Peyer's patch (tissue), 4 donors: ENCODE measurements at regions not wholly inside any gene's neighbourhood (a gene's known extent, or its start where the extent isn't known, plus 50 kb on each side); places are given as distances from the start of the nearest gene placed in this dataset.

ENCODE experiments used
- DNase-seq, 3 donors: peaks; one replicate each; pipeline ENCODE4 v3.0.0-alpha.2; 2017 to 2019
- H3K27ac ChIP-seq, 4 donors: fragments of 200-600 bp; sonication (generic); one replicate each; pipeline ENCODE4 v1.5.1; 2016 to 2019
- H3K27me3 ChIP-seq, 2 donors: fragments of 200-600 bp; sonication (generic); one replicate each; pipeline ENCODE4 v1.5.1; 2019
- H3K36me3 ChIP-seq, 3 donors: fragments of 200-600 bp; sonication (generic); one replicate each; pipeline ENCODE4 v1.5.1; 2016 to 2019
- H3K4me1 ChIP-seq, 4 donors: fragments of 200-600 bp; sonication (generic); one replicate each; pipeline ENCODE4 v1.5.1; 2016 to 2019
- H3K4me3 ChIP-seq, 4 donors: fragments of 200-600 bp; sonication (generic); 1 replicate in 3 of 4; 2 replicates in 1 of 4; pipeline ENCODE4 v1.5.1; 2016 to 2019; ENCODE audit warnings: mild to moderate bottlenecking in 1 of 4
- H3K9me3 ChIP-seq, 4 donors: fragments of 200-600 bp; sonication (generic); one replicate each; pipeline ENCODE4 v1.5.1; 2016 to 2019; ENCODE audit warnings: mild to moderate bottlenecking in 1 of 4
- POLR2A ChIP-seq, 2 donors: fragments of 450-650 bp; IDR thresholded peaks; one replicate each; pipeline ENCODE4 v1.5.1; 2017; ENCODE audit warnings: antibody characterized with exemption in 2 of 2, mild to moderate bottlenecking in 2 of 2, moderate library complexity in 2 of 2
- TF ChIP-seq, protein P1 (sequence below), 6 experiments: fragments of 450-650 bp in 4 of 6; fragments of 200-600 bp in 2 of 6; sonication (generic) in 1 of 6; IDR thresholded peaks; one replicate each; pipeline ENCODE4 v1.5.1; 2017 to 2019; ENCODE audit warnings: antibody characterized with exemption in 6 of 6, mild to moderate bottlenecking in 3 of 6, moderate library complexity in 1 of 6

- H3K4me1 ChIP-seq = no peaks in the 10 kb centered on the region
- H3K9me3 ChIP-seq = no peaks in the 10 kb centered on the region
- DNase-seq = no peak
- H3K4me3 ChIP-seq = no peak overlapping the region
- H3K27ac ChIP-seq = no peak overlapping the region
- TF ChIP-seq, protein P1, sequence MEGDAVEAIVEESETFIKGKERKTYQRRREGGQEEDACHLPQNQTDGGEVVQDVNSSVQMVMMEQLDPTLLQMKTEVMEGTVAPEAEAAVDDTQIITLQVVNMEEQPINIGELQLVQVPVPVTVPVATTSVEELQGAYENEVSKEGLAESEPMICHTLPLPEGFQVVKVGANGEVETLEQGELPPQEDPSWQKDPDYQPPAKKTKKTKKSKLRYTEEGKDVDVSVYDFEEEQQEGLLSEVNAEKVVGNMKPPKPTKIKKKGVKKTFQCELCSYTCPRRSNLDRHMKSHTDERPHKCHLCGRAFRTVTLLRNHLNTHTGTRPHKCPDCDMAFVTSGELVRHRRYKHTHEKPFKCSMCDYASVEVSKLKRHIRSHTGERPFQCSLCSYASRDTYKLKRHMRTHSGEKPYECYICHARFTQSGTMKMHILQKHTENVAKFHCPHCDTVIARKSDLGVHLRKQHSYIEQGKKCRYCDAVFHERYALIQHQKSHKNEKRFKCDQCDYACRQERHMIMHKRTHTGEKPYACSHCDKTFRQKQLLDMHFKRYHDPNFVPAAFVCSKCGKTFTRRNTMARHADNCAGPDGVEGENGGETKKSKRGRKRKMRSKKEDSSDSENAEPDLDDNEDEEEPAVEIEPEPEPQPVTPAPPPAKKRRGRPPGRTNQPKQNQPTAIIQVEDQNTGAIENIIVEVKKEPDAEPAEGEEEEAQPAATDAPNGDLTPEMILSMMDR (IDR thresholded peaks at IDR 0.05) = no peak
- TF ChIP-seq POLR2A (IDR thresholded peaks at IDR 0.05) = no peak
- H3K36me3 ChIP-seq = no peaks in the 10 kb centered on the region
- peaks cover 0 to 6% of the 10 kb centered on the region in 2 donors for H3K27me3 ChIP-seq
Measured at GRCh38 chr11:43556612-43557375, 123.7 kb upstream of the HSD17B12 start.

GRCh38 chr11:43557553-43558110 lies 122.9 kb upstream of the HSD17B12 start:
- Histone ChIP-seq H3K9me3 (no peaks in the 10 kb centered on the region), H3K36me3 (no peaks in the 10 kb centered on the region), H3K4me3 (no peak overlapping the region), H3K27ac (no peak overlapping the region), H3K27me3 (peaks cover 0 to 6% of the 10 kb centered on the region in 2 donors), H3K4me1 (no peaks in the 10 kb centered on the region)
- TF ChIP-seq POLR2A (IDR thresholded peaks at IDR 0.05) = no peak
- TF ChIP-seq, protein P1 (IDR thresholded peaks at IDR 0.05) = peak in 2 of 6 experiments; percentile 13 to 19
- DNase-seq = no peak

DNA sequence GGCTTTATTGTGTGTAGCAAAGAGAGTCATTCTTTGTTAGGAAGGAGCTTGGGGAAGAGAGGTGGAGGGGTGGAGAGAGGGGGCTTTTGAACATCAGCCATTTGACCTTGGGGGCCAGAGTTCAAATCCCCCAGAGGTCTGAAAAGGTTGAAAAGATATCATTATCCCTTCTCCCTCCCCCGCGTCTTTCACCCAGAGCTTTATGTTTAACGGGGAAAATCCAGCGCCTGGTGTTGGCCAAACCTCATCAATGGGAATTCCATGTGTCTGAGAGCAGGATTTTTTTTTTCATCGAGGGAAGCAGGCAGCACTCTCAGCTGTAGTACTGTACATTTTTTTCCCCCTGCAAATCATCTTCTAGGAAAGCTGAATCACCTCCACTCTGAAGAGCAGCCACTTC lies 122.4 kb upstream of the HSD17B12 start:
- Histone ChIP-seq H3K27me3 (peaks cover 0 to 6% of the 10 kb centered on the region in 2 donors), H3K27ac (no peak overlapping the region), H3K36me3 (no peaks in the 10 kb centered on the region), H3K4me3 (no peak overlapping the region), H3K9me3 (no peaks in the 10 kb centered on the region), H3K4me1 (no peaks in the 10 kb centered on the region)
- TF ChIP-seq, protein P1 (IDR thresholded peaks at IDR 0.05) = no peak
- TF ChIP-seq POLR2A (IDR thresholded peaks at IDR 0.05) = no peak
- no peak for DNase-seq

GRCh38 chr11:43558556-43559127 lies 121.9 kb upstream of the HSD17B12 start:
- Histone ChIP-seq H3K27ac (no peak overlapping the region), H3K9me3 (no peaks in the 10 kb centered on the region), H3K4me3 (no peak overlapping the region), H3K27me3 (peaks cover 0 to 6% of the 10 kb centered on the region in 2 donors), H3K4me1 (no peaks in the 10 kb centered on the region), H3K36me3 (no peaks in the 10 kb centered on the region)
- no peak for DNase-seq
- TF ChIP-seq, protein P1 (IDR thresholded peaks at IDR 0.05) = no peak

GRCh38 chr11:43561832-43562231 lies 118.7 kb upstream of the HSD17B12 start:
- no peak for TF ChIP-seq POLR2A (IDR thresholded peaks at IDR 0.05)
- TF ChIP-seq, protein P1 (IDR thresholded peaks at IDR 0.05) = no peak
- Histone ChIP-seq H3K36me3 (no peaks in the 10 kb centered on the region), H3K4me1 (no peaks in the 10 kb centered on the region), H3K27me3 (peaks cover 0 to 6% of the 10 kb centered on the region in 2 donors), H3K9me3 (no peaks in the 10 kb centered on the region), H3K27ac (no peak overlapping the region), H3K4me3 (no peak overlapping the region)
- no peak for DNase-seq
